Activated B cell treated with CpG ODN at 0.5 μM for 24 hours (primary cell): ENCODE measurements at regions not wholly inside any gene's neighbourhood (a gene's known extent, or its start where the extent isn't known, plus 50 kb on each side); places are given as distances from the start of the nearest gene placed in this dataset.

Experiments
- ATAC-seq: fragments of 200-7000 bp; cut with Tn5 transposase; one replicate; pipeline ENCODE4 v1.10.0; 2021; ENCODE audit warnings: low read depth, mild to moderate bottlenecking, moderate library complexity
- CTCF ChIA-PET: fragments of 350-600 bp; sonication (Branson Sonifier 250); formaldehyde crosslinking; loops from one replicate; lab custom pipeline; 2021; ENCODE audit warnings: antibody characterized with exemption; lab: Charles Lee
- POLR2A ChIA-PET: fragments of 350-600 bp; sonication (Branson Sonifier 250); formaldehyde crosslinking; loops from one replicate; lab custom pipeline; 2021; ENCODE audit warnings: antibody characterized with exemption; lab: Charles Lee
- DNase-seq: peaks from one replicate; pipeline ENCODE4 v3.0.0; 2022
- H3K27ac Mint-ChIP-seq: one replicate; pipeline ENCODE4 v1.8.0; 2020; ENCODE audit warnings: mixed read lengths
- H3K27me3 Mint-ChIP-seq: one replicate; pipeline ENCODE4 v1.8.0; 2021; ENCODE audit warnings: mixed read lengths
- H3K36me3 Mint-ChIP-seq: one replicate; pipeline ENCODE4 v1.8.0; 2021; ENCODE audit warnings: low read depth, mixed read lengths
- H3K4me1 Mint-ChIP-seq: one replicate; pipeline ENCODE4 v1.8.0; 2021; ENCODE audit warnings: mixed read lengths
- H3K4me3 Mint-ChIP-seq: one replicate; pipeline ENCODE4 v1.8.0; 2020; ENCODE audit warnings: mild to moderate bottlenecking, mixed read lengths
- H3K9me3 Mint-ChIP-seq: one replicate; pipeline ENCODE4 v1.8.0; 2020; ENCODE audit warnings: mixed read lengths
- CTCF ChIP-seq: fragments of 200-600 bp; IDR thresholded peaks from one replicate; pipeline ENCODE4 v1.8.0; 2022; ENCODE audit warnings: antibody characterized with exemption, mild to moderate bottlenecking
- intact Hi-C: fragments of 100-400 bp; cut with micrococcal nuclease; formaldehyde crosslinking; loops from one replicate; pipeline ENCODE4 v1.15.1; 2024

GRCh38 chr18:37672932-37673595 is 107.5 kb upstream of the CELF4 start:
- ATAC-seq: no peak
- DNase-seq: no peak
- no peak for TF ChIP-seq CTCF
- H3K4me1 Mint-ChIP-seq: no peaks in the 10 kb centered on the region
- H3K4me3 Mint-ChIP-seq: no peak overlapping the region
- H3K27ac Mint-ChIP-seq: no peak overlapping the region
- no peaks in the 10 kb centered on the region for H3K36me3 Mint-ChIP-seq
- H3K27me3 Mint-ChIP-seq: no peaks in the 10 kb centered on the region
- peaks cover 3% of the 10 kb centered on the region for H3K9me3 Mint-ChIP-seq
- intact Hi-C loops: no loop called here
- CTCF ChIA-PET: no interaction called here
- POLR2A ChIA-PET: no interaction called here

- H3K27ac Mint-ChIP-seq: no peak overlapping the region
- CTCF ChIA-PET: no interaction called here
- DNase-seq (no peak), ATAC-seq (no peak)
- intact Hi-C loops: no loop called here
- H3K9me3 Mint-ChIP-seq: peaks cover 3% of the 10 kb centered on the region
- H3K4me1 Mint-ChIP-seq: no peaks in the 10 kb centered on the region
- H3K36me3 Mint-ChIP-seq: no peaks in the 10 kb centered on the region
- POLR2A ChIA-PET: no interaction called here
- H3K27me3 Mint-ChIP-seq: no peaks in the 10 kb centered on the region
- H3K4me3 Mint-ChIP-seq: no peak overlapping the region
- no peak for TF ChIP-seq CTCF
These were observed 106.4 kb upstream of the CELF4 start for GRCh38 chr18:37672001-37672400.

- peaks cover 3% of the 10 kb centered on the region for H3K9me3 Mint-ChIP-seq
- DNase-seq (no peak), ATAC-seq (no peak)
- H3K4me3 Mint-ChIP-seq: no peak overlapping the region
- ChIA-PET POLR2A (no interaction called here), CTCF (no interaction called here)
- no peak for TF ChIP-seq CTCF
- H3K27ac Mint-ChIP-seq: no peak overlapping the region
- H3K36me3 Mint-ChIP-seq: no peaks in the 10 kb centered on the region
- intact Hi-C loops: no loop called here
- H3K4me1 Mint-ChIP-seq: no peaks in the 10 kb centered on the region
- H3K27me3 Mint-ChIP-seq: no peaks in the 10 kb centered on the region
These were observed 105.9 kb upstream of the CELF4 start for GRCh38 chr18:37671530-37671929.

- no peak for DNase-seq
- H3K4me3 Mint-ChIP-seq: no peak overlapping the region
- H3K4me1 Mint-ChIP-seq: no peaks in the 10 kb centered on the region
- no peak overlapping the region for H3K27ac Mint-ChIP-seq
- CTCF ChIA-PET: no interaction called here
- H3K27me3 Mint-ChIP-seq: no peaks in the 10 kb centered on the region
- no peak for ATAC-seq
- H3K36me3 Mint-ChIP-seq: no peaks in the 10 kb centered on the region
- peaks cover 3% of the 10 kb centered on the region for H3K9me3 Mint-ChIP-seq
- intact Hi-C loops: no loop called here
- no peak for TF ChIP-seq CTCF
- POLR2A ChIA-PET: no interaction called here
These were observed 105.5 kb upstream of the CELF4 start for GRCh38 chr18:37671119-37671518.

GRCh38 chr18:37669991-37670534 is 104.5 kb upstream of the CELF4 start:
- no peaks in the 10 kb centered on the region for H3K36me3 Mint-ChIP-seq
- H3K4me3 Mint-ChIP-seq: no peak overlapping the region
- POLR2A ChIA-PET: no interaction called here

More at GRCh38 chr18:37669991-37670534, 104.5 kb upstream of the CELF4 start:
- Mint-ChIP-seq H3K27me3 (no peaks in the 10 kb centered on the region), H3K4me1 (no peaks in the 10 kb centered on the region), H3K27ac (no peak overlapping the region), H3K9me3 (no peaks in the 10 kb centered on the region)
- ATAC-seq (no peak), DNase-seq (no peak)
- intact Hi-C loops: no loop called here
- CTCF ChIA-PET: no interaction called here
- no peak for TF ChIP-seq CTCF
